ENCODE measurements at regions not wholly inside any gene's neighbourhood (a gene's known extent, or its start where the extent isn't known, plus 50 kb on each side); places are given as distances from the start of the nearest gene placed in this dataset.

DNA sequence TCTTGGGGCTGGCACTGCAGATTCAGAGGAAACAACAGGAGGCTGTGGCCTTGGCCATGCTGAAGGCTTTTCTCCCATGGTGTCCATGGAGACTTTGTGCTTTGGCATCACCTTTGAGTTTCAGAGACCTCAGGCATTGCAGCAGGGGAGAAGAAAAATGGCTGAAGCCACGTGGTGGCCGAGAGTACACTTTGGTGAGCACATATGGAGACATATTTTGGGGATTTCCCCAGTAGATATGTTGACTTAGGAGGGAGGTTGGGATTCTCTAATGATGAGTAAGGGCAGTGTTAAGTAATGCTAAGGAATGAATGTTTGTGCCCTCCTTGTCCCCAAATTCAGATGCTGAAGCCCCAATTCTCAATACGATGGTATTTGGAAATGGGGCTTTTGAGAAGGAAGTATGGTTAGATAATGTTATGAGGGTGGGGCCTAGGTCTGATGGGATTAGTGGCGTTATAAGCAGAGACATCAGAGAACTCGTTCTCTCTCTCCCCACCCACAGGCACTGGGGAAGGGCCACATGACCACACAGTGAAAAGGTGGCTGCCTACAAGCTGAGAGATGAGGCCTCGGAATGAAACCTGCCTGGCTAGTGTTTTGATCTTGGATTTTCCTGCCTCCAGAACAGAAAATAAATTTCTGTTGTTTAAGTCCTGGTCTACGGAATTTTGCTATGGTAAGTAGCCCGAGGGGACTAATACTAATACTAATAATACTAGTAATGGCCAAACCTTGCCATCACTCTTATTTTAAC lies 98.6 kb downstream of the TBX19 start:
- intact Hi-C loops (cut with micrococcal nuclease), result no loop called here
- Mint-ChIP-seq H3K9me3 (peaks cover 0 to 3% (median 0%) of the 10 kb centered on the region in 7 donors), H3K27me3 (ENCODE audit: low read depth in 3 of 3) (peaks cover 1 to 3% (median 3%) of the 10 kb centered on the region in 3 donors), H3K4me3 (no peak overlapping the region), H3K36me3 (no peaks in the 10 kb centered on the region), H3K4me1 (no peaks in the 10 kb centered on the region), H3K27ac (no peak overlapping the region)
- TF ChIP-seq, protein P1, sequence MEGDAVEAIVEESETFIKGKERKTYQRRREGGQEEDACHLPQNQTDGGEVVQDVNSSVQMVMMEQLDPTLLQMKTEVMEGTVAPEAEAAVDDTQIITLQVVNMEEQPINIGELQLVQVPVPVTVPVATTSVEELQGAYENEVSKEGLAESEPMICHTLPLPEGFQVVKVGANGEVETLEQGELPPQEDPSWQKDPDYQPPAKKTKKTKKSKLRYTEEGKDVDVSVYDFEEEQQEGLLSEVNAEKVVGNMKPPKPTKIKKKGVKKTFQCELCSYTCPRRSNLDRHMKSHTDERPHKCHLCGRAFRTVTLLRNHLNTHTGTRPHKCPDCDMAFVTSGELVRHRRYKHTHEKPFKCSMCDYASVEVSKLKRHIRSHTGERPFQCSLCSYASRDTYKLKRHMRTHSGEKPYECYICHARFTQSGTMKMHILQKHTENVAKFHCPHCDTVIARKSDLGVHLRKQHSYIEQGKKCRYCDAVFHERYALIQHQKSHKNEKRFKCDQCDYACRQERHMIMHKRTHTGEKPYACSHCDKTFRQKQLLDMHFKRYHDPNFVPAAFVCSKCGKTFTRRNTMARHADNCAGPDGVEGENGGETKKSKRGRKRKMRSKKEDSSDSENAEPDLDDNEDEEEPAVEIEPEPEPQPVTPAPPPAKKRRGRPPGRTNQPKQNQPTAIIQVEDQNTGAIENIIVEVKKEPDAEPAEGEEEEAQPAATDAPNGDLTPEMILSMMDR (IDR thresholded peaks at IDR 0.05), result no peak
- Histone ChIP-seq H4K20me1 (ENCODE audit: insufficient read depth, low read length) (no peaks in the 10 kb centered on the region), H3K4me1 (ENCODE audit: control insufficient read depth in 1 of 2, insufficient read depth in 2 of 2, low read length in 2 of 2) (no peaks in the 10 kb centered on the region), H3K79me2 (ENCODE audit: insufficient read depth, low read length) (no peaks in the 10 kb centered on the region), H3K4me3 (replicated peaks in 1 of 3; ENCODE audit: low read depth in 2 of 3, low read length in 3 of 3) (no peak overlapping the region), H3K27me3 (ENCODE audit: control insufficient read depth in 2 of 2, insufficient read depth in 2 of 2, low read length in 2 of 2) (no peaks in the 10 kb centered on the region), H2AFZ (ENCODE audit: insufficient read depth, low read depth, low read length, poor library complexity, severe bottlenecking) (no peak overlapping the region), H3K36me3 (replicated peaks in 1 of 2; ENCODE audit: control insufficient read depth in 1 of 2, insufficient read depth in 2 of 2, low read length in 2 of 2) (no peaks in the 10 kb centered on the region), H3K9ac (ENCODE audit: insufficient read depth, low read length, poor library complexity, severe bottlenecking) (no peak overlapping the region), H3K4me2 (replicated peaks; ENCODE audit: extremely low read depth, low read length, poor library complexity, severe bottlenecking) (no peak overlapping the region), H3K9me3 (replicated peaks in 1 of 2; ENCODE audit: control insufficient read depth in 1 of 2, insufficient read depth in 1 of 2, low read length in 2 of 2) (no peaks in the 10 kb centered on the region), H3K27ac (ENCODE audit: low read depth in 1 of 2, low read length in 2 of 2) (no peak overlapping the region)
- no peak for DNase-seq
- 86% methylated on average over 3 of the region's 8 CpGs for WGBS (ENCODE audit: insufficient coverage)

DNA sequence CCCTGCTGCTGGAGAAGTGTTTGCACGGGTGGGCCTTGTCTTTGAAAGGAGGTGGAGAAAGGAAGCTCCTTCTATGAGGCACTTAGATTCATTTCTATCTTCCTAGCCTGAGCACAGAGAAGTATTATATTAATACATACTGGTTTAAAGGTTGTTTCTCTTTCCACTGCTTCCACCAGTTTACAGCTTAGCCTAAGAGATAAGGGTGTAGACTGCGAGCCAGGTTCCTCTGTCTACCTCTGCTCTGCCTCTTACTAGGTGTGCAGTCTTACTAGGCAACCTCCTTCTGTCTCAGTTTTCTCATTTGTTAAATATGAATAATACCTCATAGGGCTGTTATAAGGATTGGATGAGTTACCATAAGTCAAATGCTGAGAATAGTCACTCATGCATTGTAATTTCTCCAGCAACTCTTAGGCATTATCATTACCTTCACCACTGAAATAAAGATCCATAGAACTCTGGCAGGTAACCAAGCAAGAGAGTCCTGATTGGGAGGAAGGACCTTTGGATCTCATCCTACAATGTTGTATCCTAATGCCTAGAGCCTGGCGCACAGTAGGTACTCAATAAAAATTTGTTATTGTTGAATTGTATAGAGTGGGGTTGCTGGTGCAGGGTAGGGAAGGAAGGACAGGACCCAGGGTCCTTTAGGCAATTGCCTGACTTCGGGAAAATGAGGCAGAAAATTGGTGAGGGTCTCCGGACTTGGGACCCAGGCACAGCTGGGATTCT lies 95.1 kb downstream of the TBX19 start:
- H4K20me1 ChIP-seq (ENCODE audit: insufficient read depth, low read length), result no peaks in the 10 kb centered on the region
- H3K4me3 ChIP-seq (replicated peaks in 1 of 3; ENCODE audit: low read depth in 2 of 3, low read length in 3 of 3), result no peak overlapping the region
- TF ChIP-seq, protein P1 (IDR thresholded peaks at IDR 0.05), result no peak
- H3K9ac ChIP-seq (ENCODE audit: insufficient read depth, low read length, poor library complexity, severe bottlenecking), result no peak overlapping the region
- H3K36me3 ChIP-seq (replicated peaks in 1 of 2; ENCODE audit: control insufficient read depth in 1 of 2, insufficient read depth in 2 of 2, low read length in 2 of 2), result no peaks in the 10 kb centered on the region
- DNase-seq, result no peak
- peaks cover 1 to 8% (median 1%) of the 10 kb centered on the region in 3 donors for H3K27me3 Mint-ChIP-seq (ENCODE audit: low read depth in 3 of 3)
- H3K27ac Mint-ChIP-seq, result no peak overlapping the region
- peaks cover 0 to 3% (median 0%) of the 10 kb centered on the region in 7 donors for H3K9me3 Mint-ChIP-seq
- H3K4me1 ChIP-seq (ENCODE audit: control insufficient read depth in 1 of 2, insufficient read depth in 2 of 2, low read length in 2 of 2), result no peaks in the 10 kb centered on the region
- H3K27ac ChIP-seq (ENCODE audit: low read depth in 1 of 2, low read length in 2 of 2), result no peak overlapping the region
- intact Hi-C loops (cut with micrococcal nuclease), result no loop called here
- H3K36me3 Mint-ChIP-seq, result no peaks in the 10 kb centered on the region
- no peak overlapping the region for H3K4me2 ChIP-seq (replicated peaks; ENCODE audit: extremely low read depth, low read length, poor library complexity, severe bottlenecking)
- no peaks in the 10 kb centered on the region for H3K9me3 ChIP-seq (replicated peaks in 1 of 2; ENCODE audit: control insufficient read depth in 1 of 2, insufficient read depth in 1 of 2, low read length in 2 of 2)
- H2AFZ ChIP-seq (ENCODE audit: insufficient read depth, low read depth, low read length, poor library complexity, severe bottlenecking), result no peak overlapping the region
- no peak overlapping the region for H3K4me3 Mint-ChIP-seq
- peaks cover 1% of the 10 kb centered on the region for H3K4me1 Mint-ChIP-seq
- H3K79me2 ChIP-seq (ENCODE audit: insufficient read depth, low read length), result no peaks in the 10 kb centered on the region
- no peaks in the 10 kb centered on the region for H3K27me3 ChIP-seq (ENCODE audit: control insufficient read depth in 2 of 2, insufficient read depth in 2 of 2, low read length in 2 of 2)
- WGBS (ENCODE audit: insufficient coverage), result 98% methylated on average over 3 of the region's 5 CpGs

All from CD14-positive monocyte (primary cell).